Activated CD8-positive, alpha-beta T cell treated with anti-CD3 and anti-CD28 coated beads for 36 hours (primary cell): ENCODE measurements at regions not wholly inside any gene's neighbourhood (a gene's known extent, or its start where the extent isn't known, plus 50 kb on each side); places are given as distances from the start of the nearest gene placed in this dataset.

Experiments used
- ATAC-seq: fragments of 200-7000 bp; cut with Tn5 transposase; one replicate; pipeline ENCODE4 v1.10.0; 2021; ENCODE audit warnings: mild to moderate bottlenecking, moderate library complexity
- CTCF ChIA-PET: fragments of 350-600 bp; sonication (Branson Sonifier 250); formaldehyde crosslinking; loops from one replicate; lab custom pipeline; 2021; ENCODE audit warnings: antibody characterized with exemption; lab: Charles Lee
- POLR2A ChIA-PET: fragments of 350-600 bp; sonication (Branson Sonifier 250); formaldehyde crosslinking; loops from one replicate; lab custom pipeline; 2021; ENCODE audit warnings: antibody characterized with exemption; lab: Charles Lee
- DNase-seq: peaks from one replicate; pipeline ENCODE4 v3.0.0-alpha.2; 2020
- H3K27ac Mint-ChIP-seq: one replicate; pipeline ENCODE4 v1.8.0; 2021; ENCODE audit warnings: mild to moderate bottlenecking, mixed read lengths
- H3K27me3 Mint-ChIP-seq: one replicate; pipeline ENCODE4 v1.8.0; 2021; ENCODE audit warnings: mixed read lengths
- H3K36me3 Mint-ChIP-seq: one replicate; pipeline ENCODE4 v1.8.0; 2021; ENCODE audit warnings: low read depth, mixed read lengths
- H3K4me1 Mint-ChIP-seq: one replicate; pipeline ENCODE4 v1.8.0; 2021; ENCODE audit warnings: low read depth, mixed read lengths
- H3K4me3 Mint-ChIP-seq: one replicate; pipeline ENCODE4 v1.8.0; 2021; ENCODE audit warnings: mild to moderate bottlenecking, moderate library complexity, mixed read lengths
- H3K9me3 Mint-ChIP-seq: one replicate; pipeline ENCODE4 v1.8.0; 2021; ENCODE audit warnings: mixed read lengths
- CTCF ChIP-seq: fragments of 200-600 bp; IDR thresholded peaks from one replicate; pipeline ENCODE4 v1.8.0; 2022; ENCODE audit warnings: antibody characterized with exemption, mild to moderate bottlenecking
- intact Hi-C: fragments of 100-400 bp; cut with micrococcal nuclease; formaldehyde crosslinking; loops from one replicate; pipeline ENCODE4 v1.10.0; 2022

GRCh38 chr9:21708856-21709255, 93.6 kb upstream of the MTAP start:
- TF ChIP-seq CTCF = no peak
- no peak overlapping the region for H3K4me3 Mint-ChIP-seq
- H3K9me3 Mint-ChIP-seq = no peaks in the 10 kb centered on the region
- H3K4me1 Mint-ChIP-seq = peaks cover 16% of the 10 kb centered on the region
- CTCF ChIA-PET = interaction anchor here (0.6 to 3.8 kb wide), 52 partner anchors 7 to 514 kb away, joined by 3 to 39 read pairs (median 4); no protein-coding TSS in a partner anchor
- intact Hi-C loops = loop anchor here (1.0 kb wide), 1 partner anchor 80 kb away; no protein-coding TSS in a partner anchor
- H3K27me3 Mint-ChIP-seq = no peaks in the 10 kb centered on the region
- DNase-seq (no peak), ATAC-seq (no peak)
- POLR2A ChIA-PET = no interaction called here
- no peaks in the 10 kb centered on the region for H3K36me3 Mint-ChIP-seq
- H3K27ac Mint-ChIP-seq = no peak overlapping the region

DNA sequence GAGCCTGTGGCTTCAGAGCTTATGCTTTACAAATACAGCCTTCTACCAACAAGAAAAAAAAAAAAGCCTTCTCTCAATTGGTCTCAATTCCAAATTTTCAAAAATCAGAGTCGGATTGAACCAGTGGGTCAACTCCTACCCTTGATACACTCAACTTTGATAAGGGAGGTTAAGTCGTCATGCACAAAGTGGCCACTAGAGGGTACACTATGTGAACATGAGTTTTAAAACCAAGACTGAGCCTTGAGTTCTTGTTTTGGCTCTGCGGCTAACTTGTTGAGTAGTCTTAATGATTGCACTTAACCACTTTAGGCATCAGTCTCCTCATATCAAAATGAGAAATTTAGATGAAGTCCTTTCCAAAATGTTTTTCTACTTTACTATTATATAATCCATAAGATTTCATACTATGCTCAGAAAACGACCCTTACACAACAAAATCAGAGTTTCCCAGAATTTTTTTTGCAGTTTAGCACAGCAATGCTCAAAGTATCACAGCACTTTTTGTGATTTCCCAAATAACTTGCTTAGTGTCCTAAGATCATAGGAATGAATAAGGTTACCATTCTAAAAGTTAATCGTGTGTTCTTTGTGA, 92.9 kb upstream of the MTAP start:
- H3K4me3 Mint-ChIP-seq = no peak overlapping the region

GRCh38 chr9:21710548-21711191, 91.8 kb upstream of the MTAP start:
- ATAC-seq = peak; percentile 64
- CTCF ChIA-PET = interaction anchor here (1.0 to 3.8 kb wide), 5 partner anchors 28 to 276 kb away, joined by 3 to 39 read pairs (median 13); no protein-coding TSS in a partner anchor
- H3K4me3 Mint-ChIP-seq = no peak overlapping the region
- POLR2A ChIA-PET = no interaction called here
- TF ChIP-seq CTCF = no peak
- H3K27ac Mint-ChIP-seq = no peak overlapping the region
- intact Hi-C loops = no loop called here
- H3K27me3 Mint-ChIP-seq = no peaks in the 10 kb centered on the region
- no peaks in the 10 kb centered on the region for H3K36me3 Mint-ChIP-seq
- peak; percentile 49 for DNase-seq
- H3K4me1 Mint-ChIP-seq = peaks cover 16% of the 10 kb centered on the region
- H3K9me3 Mint-ChIP-seq = no peaks in the 10 kb centered on the region

More for the DNA sequence above, 92.9 kb upstream of the MTAP start:
- ATAC-seq (peak; percentile 87), DNase-seq (peak; percentile 88)
- ChIA-PET CTCF (interaction anchor here (0.7 to 3.8 kb wide), 48 partner anchors 8 to 392 kb away, joined by 3 to 39 read pairs (median 4); no protein-coding TSS in a partner anchor), POLR2A (no interaction called here)
- intact Hi-C loops = loop anchor here (1.0 kb wide), 1 partner anchor 80 kb away; no protein-coding TSS in a partner anchor
- Mint-ChIP-seq H3K9me3 (no peaks in the 10 kb centered on the region), H3K4me1 (peaks cover 16% of the 10 kb centered on the region), H3K27ac (no peak overlapping the region), H3K36me3 (no peaks in the 10 kb centered on the region), H3K27me3 (no peaks in the 10 kb centered on the region)
- peak; percentile 83 for TF ChIP-seq CTCF

GRCh38 chr9:21711504-21711903, 90.9 kb upstream of the MTAP start:
- Mint-ChIP-seq H3K4me3 (no peak overlapping the region), H3K27me3 (no peaks in the 10 kb centered on the region), H3K36me3 (no peaks in the 10 kb centered on the region), H3K4me1 (peaks cover 16% of the 10 kb centered on the region), H3K27ac (no peak overlapping the region), H3K9me3 (no peaks in the 10 kb centered on the region)
- no peak for TF ChIP-seq CTCF
- intact Hi-C loops = no loop called here
- peak; percentile 46 for ATAC-seq
- ChIA-PET POLR2A (no interaction called here), CTCF (interaction anchor here (1.5 to 2.8 kb wide), 3 partner anchors 22 to 77 kb away, joined by 3 to 11 read pairs (median 5); no protein-coding TSS in a partner anchor)
- no peak for DNase-seq

DNA sequence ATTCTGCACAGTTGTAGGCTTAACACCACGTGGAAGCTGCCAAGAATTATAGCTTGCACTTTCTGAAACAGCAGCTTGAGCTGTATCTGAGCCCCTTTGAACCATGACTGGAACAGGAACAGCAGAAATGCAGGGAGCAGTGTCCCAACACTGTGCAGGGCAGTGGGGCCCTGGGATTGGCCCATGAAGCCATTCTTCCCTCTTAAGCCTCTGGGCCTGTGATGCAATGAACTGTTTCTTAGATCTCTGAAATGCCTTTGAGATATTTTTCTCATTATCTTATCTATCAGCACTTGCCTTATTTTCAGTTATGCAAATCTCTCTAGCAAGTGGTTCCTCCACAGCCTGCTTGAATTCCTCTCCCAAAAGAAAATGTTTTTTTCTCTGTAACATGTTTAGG, 87.0 kb upstream of the MTAP start:
- Mint-ChIP-seq H3K27ac (no peak overlapping the region), H3K9me3 (no peaks in the 10 kb centered on the region), H3K36me3 (no peaks in the 10 kb centered on the region), H3K27me3 (peaks cover 12% of the 10 kb centered on the region), H3K4me1 (peaks cover 6% of the 10 kb centered on the region), H3K4me3 (no peak overlapping the region)
- CTCF ChIA-PET = no interaction called here
- ATAC-seq = no peak
- intact Hi-C loops = no loop called here
- no peak for DNase-seq
- POLR2A ChIA-PET = no interaction called here
- TF ChIP-seq CTCF = no peak
